ENCODE measurements at regions not wholly inside any gene's neighbourhood (a gene's known extent, or its start where the extent isn't known, plus 50 kb on each side); places are given as distances from the start of the nearest gene placed in this dataset.

- no peak for DNase-seq
Observed at GRCh38 chr20:52921340-52921739, 50.8 kb upstream of the TSHZ2 start.

- no peak for DNase-seq
Observed at GRCh38 chr20:52918311-52918710, 53.8 kb upstream of the TSHZ2 start.

GRCh38 chr20:52915564-52915963 is 56.6 kb upstream of the TSHZ2 start:
- DNase-seq, result no peak

GRCh38 chr20:52914870-52915269 is 57.3 kb upstream of the TSHZ2 start:
- DNase-seq, result no peak

GRCh38 chr20:52913650-52914387 is 58.3 kb upstream of the TSHZ2 start:
- DNase-seq, result no peak

- no peak for DNase-seq
Observed at GRCh38 chr20:52905241-52905994, 66.7 kb upstream of the TSHZ2 start.

GRCh38 chr20:52904837-52905236 is 67.3 kb upstream of the TSHZ2 start:
- no peak for DNase-seq

- DNase-seq, result no peak
Observed at GRCh38 chr20:52899041-52899608, 73.0 kb upstream of the TSHZ2 start.

GRCh38 chr20:52896348-52896747 is 75.8 kb upstream of the TSHZ2 start:
- DNase-seq, result no peak

- no peak for DNase-seq
Observed at GRCh38 chr20:52895701-52896100, 76.5 kb upstream of the TSHZ2 start.

- no peak for DNase-seq
Observed at GRCh38 chr20:52895235-52895634, 76.9 kb upstream of the TSHZ2 start.

- no peak for DNase-seq
Observed at GRCh38 chr20:52893498-52893897, 78.7 kb upstream of the TSHZ2 start.

- no peak for DNase-seq
Observed at GRCh38 chr20:52892023-52892422, 80.1 kb upstream of the TSHZ2 start.

GRCh38 chr20:52890130-52890529 is 82.0 kb upstream of the TSHZ2 start:
- no peak for DNase-seq

- DNase-seq, result no peak
Observed at GRCh38 chr20:52889225-52889624, 82.9 kb upstream of the TSHZ2 start.

- no peak for DNase-seq
Observed at GRCh38 chr20:52888096-52888495, 84.1 kb upstream of the TSHZ2 start.

GRCh38 chr20:52880997-52881396 is 91.2 kb upstream of the TSHZ2 start:
- no peak for DNase-seq

GRCh38 chr20:52880259-52880658 is 91.9 kb upstream of the TSHZ2 start:
- no peak for DNase-seq

GRCh38 chr20:52874241-52874640 is 97.9 kb upstream of the TSHZ2 start:
- DNase-seq, result no peak

- no peak for DNase-seq
Observed at GRCh38 chr20:52869698-52870501, 102.3 kb upstream of the TSHZ2 start.

GRCh38 chr20:52869276-52869675 is 102.9 kb upstream of the TSHZ2 start:
- DNase-seq, result no peak

- DNase-seq, result no peak
Observed at GRCh38 chr20:52867305-52867704, 104.9 kb upstream of the TSHZ2 start.

GRCh38 chr20:52864916-52865605 is 107.1 kb upstream of the TSHZ2 start:
- no peak for DNase-seq
